HG02642 (cell line): ENCODE measurements at regions not wholly inside any gene's neighbourhood (a gene's known extent, or its start where the extent isn't known, plus 50 kb on each side); places are given as distances from the start of the nearest gene placed in this dataset.
"Not testable (repeated sequence)": the region's sequence is repeated elsewhere in the genome, so short reads cannot be mapped to it uniquely, and the experiment has no call there.

Source experiments
- ATAC-seq: cut with Tn5 transposase; IDR thresholded peaks from one replicate; pipeline ENCODE4 v1.9.1; 2021; ENCODE audit warnings: mild to moderate bottlenecking; ENCODE audit not compliant: unreplicated experiment, poor library complexity

- ATAC-seq = no peak
These were observed 319.0 kb upstream of the INTU start for GRCh38 chr4:127313767-127314166.

GRCh38 chr4:127327491-127327890 lies 305.3 kb upstream of the INTU start:
- ATAC-seq = no peak

GRCh38 chr4:127335073-127335620 lies 297.6 kb upstream of the INTU start:
- no peak for ATAC-seq

- no peak for ATAC-seq
These were observed 297.0 kb upstream of the INTU start for GRCh38 chr4:127335732-127336131.

- ATAC-seq = not testable (repeated sequence)
These were observed 289.6 kb upstream of the INTU start for GRCh38 chr4:127343123-127343522.

GRCh38 chr4:127344071-127344470 lies 288.7 kb upstream of the INTU start:
- no peak for ATAC-seq

- no peak for ATAC-seq
These were observed 284.8 kb upstream of the INTU start for GRCh38 chr4:127347936-127348335.

GRCh38 chr4:127352220-127353113 lies 280.3 kb upstream of the INTU start:
- ATAC-seq = no peak

- no peak for ATAC-seq
These were observed 277.0 kb upstream of the INTU start for GRCh38 chr4:127355743-127356142.

- ATAC-seq = no peak
These were observed 275.0 kb upstream of the INTU start for GRCh38 chr4:127357765-127358164.

GRCh38 chr4:127362686-127363085 lies 270.1 kb upstream of the INTU start:
- ATAC-seq = no peak

GRCh38 chr4:127364397-127364796 lies 268.4 kb upstream of the INTU start:
- no peak for ATAC-seq

- no peak for ATAC-seq
These were observed 267.8 kb upstream of the INTU start for GRCh38 chr4:127364911-127365310.

- ATAC-seq = no peak
These were observed 262.2 kb upstream of the INTU start for GRCh38 chr4:127370604-127371003.

- no peak for ATAC-seq
These were observed 253.3 kb upstream of the INTU start for GRCh38 chr4:127379499-127379898.

GRCh38 chr4:127379948-127380347 lies 252.8 kb upstream of the INTU start:
- ATAC-seq = not testable (repeated sequence)

- ATAC-seq = no peak
These were observed 249.1 kb upstream of the INTU start for GRCh38 chr4:127383666-127384065.

GRCh38 chr4:127394516-127394915 lies 238.2 kb upstream of the INTU start:
- ATAC-seq = no peak

- no peak for ATAC-seq
These were observed 232.5 kb upstream of the INTU start for GRCh38 chr4:127400276-127400675.

GRCh38 chr4:127400731-127401346 lies 231.9 kb upstream of the INTU start:
- ATAC-seq = peak; percentile 70

GRCh38 chr4:127403471-127404084 lies 229.2 kb upstream of the INTU start:
- no peak for ATAC-seq
